ENCODE measurements at regions not wholly inside any gene's neighbourhood (a gene's known extent, or its start where the extent isn't known, plus 50 kb on each side); places are given as distances from the start of the nearest gene placed in this dataset.
A peak's percentile ranks its signal among the peaks of the same experiment; 100 is the strongest.

- ATAC-seq (ENCODE audit: low read depth) (no peak), DNase-seq (no peak)
- POLR2A ChIA-PET = no interaction called here
- Mint-ChIP-seq H3K4me1 (peaks cover 9% of the 10 kb centered on the region), H3K9me3 (no peaks in the 10 kb centered on the region), H3K27ac (no peak overlapping the region), H3K4me3 (no peak overlapping the region), H3K36me3 (ENCODE audit: low read depth) (no peaks in the 10 kb centered on the region), H3K27me3 (peaks cover 5% of the 10 kb centered on the region)
- TF ChIP-seq CTCF (IDR thresholded peaks at IDR 0.05) = no peak
- CTCF ChIA-PET = no interaction called here
- intact Hi-C loops (cut with micrococcal nuclease) = no loop called here
Measured at GRCh38 chr2:12536976-12537375, 179.8 kb upstream of the TRIB2 start.

GRCh38 chr2:12538138-12538694 is 178.5 kb upstream of the TRIB2 start:
- TF ChIP-seq CTCF (IDR thresholded peaks at IDR 0.05) = no peak
- DNase-seq (no peak), ATAC-seq (ENCODE audit: low read depth) (no peak)
- CTCF ChIA-PET = no interaction called here
- Mint-ChIP-seq H3K4me1 (peaks cover 13% of the 10 kb centered on the region), H3K9me3 (no peaks in the 10 kb centered on the region), H3K27ac (no peak overlapping the region), H3K4me3 (no peak overlapping the region), H3K36me3 (ENCODE audit: low read depth) (no peaks in the 10 kb centered on the region), H3K27me3 (peaks cover 2% of the 10 kb centered on the region)
- intact Hi-C loops (cut with micrococcal nuclease) = no loop called here
- POLR2A ChIA-PET = no interaction called here

- Mint-ChIP-seq H3K4me1 (peaks cover 24% of the 10 kb centered on the region), H3K4me3 (no peak overlapping the region), H3K27ac (no peak overlapping the region), H3K36me3 (ENCODE audit: low read depth) (no peaks in the 10 kb centered on the region), H3K27me3 (peaks cover 2% of the 10 kb centered on the region), H3K9me3 (no peaks in the 10 kb centered on the region)
- ChIA-PET CTCF (no interaction called here), POLR2A (no interaction called here)
- intact Hi-C loops (cut with micrococcal nuclease) = no loop called here
- no peak for DNase-seq
- ATAC-seq (ENCODE audit: low read depth) = no peak
- TF ChIP-seq CTCF (IDR thresholded peaks at IDR 0.05) = no peak
Measured at GRCh38 chr2:12539336-12539735, 177.4 kb upstream of the TRIB2 start.

GRCh38 chr2:12539776-12540562 is 176.8 kb upstream of the TRIB2 start:
- H3K9me3 Mint-ChIP-seq = no peaks in the 10 kb centered on the region
- CTCF ChIA-PET = no interaction called here
- H3K27ac Mint-ChIP-seq = no peak overlapping the region
- H3K36me3 Mint-ChIP-seq (ENCODE audit: low read depth) = no peaks in the 10 kb centered on the region
- intact Hi-C loops (cut with micrococcal nuclease) = no loop called here
- POLR2A ChIA-PET = no interaction called here
- ATAC-seq (ENCODE audit: low read depth) = no peak
- no peak overlapping the region for H3K4me3 Mint-ChIP-seq
- DNase-seq = no peak
- TF ChIP-seq CTCF (IDR thresholded peaks at IDR 0.05) = no peak
- peaks cover 30% of the 10 kb centered on the region for H3K4me1 Mint-ChIP-seq
- H3K27me3 Mint-ChIP-seq = peaks cover under 1% of the 10 kb centered on the region

- DNase-seq = no peak
- CTCF ChIA-PET = interaction anchor here (1.3 kb wide), 1 partner anchor 173 kb away, joined by 5 read pairs; the partner anchor contains the start of gene TRIB2
- Mint-ChIP-seq H3K27me3 (no peaks in the 10 kb centered on the region), H3K4me1 (peaks cover 39% of the 10 kb centered on the region), H3K4me3 (peak overlapping the region; percentile 42), H3K36me3 (ENCODE audit: low read depth) (no peaks in the 10 kb centered on the region), H3K9me3 (no peaks in the 10 kb centered on the region), H3K27ac (peak overlapping the region; percentile 84)
- no peak for TF ChIP-seq CTCF (IDR thresholded peaks at IDR 0.05)
- intact Hi-C loops (cut with micrococcal nuclease) = no loop called here
- POLR2A ChIA-PET = interaction anchor here (0.6 to 2.0 kb wide), 5 partner anchors 17 to 743 kb away, joined by 3 to 11 read pairs (median 4); no protein-coding TSS in a partner anchor
- ATAC-seq (ENCODE audit: low read depth) = peak; percentile 66
Measured at GRCh38 chr2:12543076-12543977, 173.4 kb upstream of the TRIB2 start.
